ENCODE measurements at regions not wholly inside any gene's neighbourhood (a gene's known extent, or its start where the extent isn't known, plus 50 kb on each side); places are given as distances from the start of the nearest gene placed in this dataset.

DNA sequence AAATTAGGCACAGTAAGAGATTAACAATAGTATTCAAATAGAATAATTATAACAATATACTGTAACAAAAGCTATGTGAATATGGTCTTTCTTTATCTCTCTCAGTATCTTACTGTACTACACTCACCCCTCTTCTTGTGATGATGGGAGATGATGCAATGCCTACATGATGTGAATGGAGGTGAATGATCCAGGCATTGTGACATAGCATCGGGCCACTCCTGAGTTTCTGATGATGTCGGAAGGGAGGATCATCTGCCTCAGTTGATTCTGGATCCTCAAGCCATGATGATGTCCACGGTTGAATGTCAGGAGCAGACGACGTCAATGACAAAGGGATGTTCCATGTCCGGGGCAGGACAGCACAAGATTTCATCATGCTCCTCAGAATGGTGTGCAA is 268.3 kb upstream of the MGAT5 start:
- Histone ChIP-seq H3K9me1 (ENCODE audit: control insufficient read depth, insufficient read depth, low read length) (no peaks in the 10 kb centered on the region), H3K27ac (ENCODE audit: extremely low read depth, low read depth, low read length) (no peak overlapping the region), H3K4me2 (ENCODE audit: insufficient read depth, low read length) (no peak overlapping the region), H2AFZ (ENCODE audit: low read depth, low read length) (no peak overlapping the region), H3K4me3 (no peak overlapping the region), H3K9ac (ENCODE audit: insufficient read depth in 1 of 2, low read depth in 2 of 2, low read length in 2 of 2) (no peak overlapping the region), H3K9me3 (replicated peaks; ENCODE audit: control insufficient read depth, insufficient read depth, low read depth, low read length) (no peaks in the 10 kb centered on the region; the same call in 1 of the 2 replicates), H3K79me2 (ENCODE audit: control insufficient read depth, insufficient read depth, low read length) (no peaks in the 10 kb centered on the region), H3K4me1 (replicated peaks in 1 of 2; ENCODE audit: control insufficient read depth in 2 of 2, insufficient read depth in 2 of 2, low read length in 2 of 2) (peaks cover 0 to 4% of the 10 kb centered on the region in 2 experiments; a peak in 2 of 5 replicates), H3K27me3 (ENCODE audit: control insufficient read depth in 2 of 2, insufficient read depth in 2 of 2, low read length in 2 of 2) (no peaks in the 10 kb centered on the region), H4K20me1 (replicated peaks; ENCODE audit: control insufficient read depth, insufficient read depth, low read length) (no peaks in the 10 kb centered on the region), H3K36me3 (ENCODE audit: control insufficient read depth, insufficient read depth, low read length) (no peaks in the 10 kb centered on the region)
- no peak for FAIRE-seq
- WGBS (ENCODE audit: insufficient coverage, low coverage, missing lambda C conversion rate) = 5% methylated on average over 6 of the region's 6 CpGs
- no TSS peak for BruUV-seq (replicated peaks)
- intact Hi-C loops (cut with micrococcal nuclease) = no loop called here
- no peak for DNase-seq (ENCODE audit: extremely low read depth in 1 of 4, low spot score in 3 of 4)
- no peak for TF ChIP-seq RAD51 (IDR thresholded peaks at IDR 0.05; ENCODE audit: borderline replicate concordance, low read depth)
- TF ChIP-seq SMAD3 (CRISPR knock-in tag; conservative IDR thresholded peaks at IDR 0.05) = no peak
- no peak for TF ChIP-seq EGR1 (conservative IDR thresholded peaks at IDR 0.05)
- TF ChIP-seq CEBPB (tag; IDR thresholded peaks at IDR 0.05) = 0 out of 2 replicates have a peak, but pooled peaks have one; percentile 40
- no peak for TF ChIP-seq CEBPG (CRISPR knock-in tag; IDR thresholded peaks at IDR 0.05)
- peak; percentile 73 to 82; a peak in 3 of 4 replicates for TF ChIP-seq CEBPG (tag; conservative IDR thresholded peaks at IDR 0.05 in 1 of 2, IDR thresholded peaks at IDR 0.05 in 1 of 2)
- no peak for TF ChIP-seq ZSCAN32 (CRISPR knock-in tag; IDR thresholded peaks at IDR 0.05)
- TF ChIP-seq, protein P1, sequence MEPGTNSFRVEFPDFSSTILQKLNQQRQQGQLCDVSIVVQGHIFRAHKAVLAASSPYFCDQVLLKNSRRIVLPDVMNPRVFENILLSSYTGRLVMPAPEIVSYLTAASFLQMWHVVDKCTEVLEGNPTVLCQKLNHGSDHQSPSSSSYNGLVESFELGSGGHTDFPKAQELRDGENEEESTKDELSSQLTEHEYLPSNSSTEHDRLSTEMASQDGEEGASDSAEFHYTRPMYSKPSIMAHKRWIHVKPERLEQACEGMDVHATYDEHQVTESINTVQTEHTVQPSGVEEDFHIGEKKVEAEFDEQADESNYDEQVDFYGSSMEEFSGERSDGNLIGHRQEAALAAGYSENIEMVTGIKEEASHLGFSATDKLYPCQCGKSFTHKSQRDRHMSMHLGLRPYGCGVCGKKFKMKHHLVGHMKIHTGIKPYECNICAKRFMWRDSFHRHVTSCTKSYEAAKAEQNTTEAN (CRISPR knock-in tag; IDR thresholded peaks at IDR 0.05) = no peak
- no peak for TF ChIP-seq SIN3A (IDR thresholded peaks at IDR 0.05; ENCODE audit: borderline replicate concordance in 2 of 2, control insufficient read depth in 1 of 2, low read depth in 2 of 2, low read length in 2 of 2)
- no peak for TF ChIP-seq ZNF551 (CRISPR knock-in tag; IDR thresholded peaks at IDR 0.05)
- no peak for TF ChIP-seq ELF2 (CRISPR knock-in tag; IDR thresholded peaks at IDR 0.05)
- TF ChIP-seq, protein P2, sequence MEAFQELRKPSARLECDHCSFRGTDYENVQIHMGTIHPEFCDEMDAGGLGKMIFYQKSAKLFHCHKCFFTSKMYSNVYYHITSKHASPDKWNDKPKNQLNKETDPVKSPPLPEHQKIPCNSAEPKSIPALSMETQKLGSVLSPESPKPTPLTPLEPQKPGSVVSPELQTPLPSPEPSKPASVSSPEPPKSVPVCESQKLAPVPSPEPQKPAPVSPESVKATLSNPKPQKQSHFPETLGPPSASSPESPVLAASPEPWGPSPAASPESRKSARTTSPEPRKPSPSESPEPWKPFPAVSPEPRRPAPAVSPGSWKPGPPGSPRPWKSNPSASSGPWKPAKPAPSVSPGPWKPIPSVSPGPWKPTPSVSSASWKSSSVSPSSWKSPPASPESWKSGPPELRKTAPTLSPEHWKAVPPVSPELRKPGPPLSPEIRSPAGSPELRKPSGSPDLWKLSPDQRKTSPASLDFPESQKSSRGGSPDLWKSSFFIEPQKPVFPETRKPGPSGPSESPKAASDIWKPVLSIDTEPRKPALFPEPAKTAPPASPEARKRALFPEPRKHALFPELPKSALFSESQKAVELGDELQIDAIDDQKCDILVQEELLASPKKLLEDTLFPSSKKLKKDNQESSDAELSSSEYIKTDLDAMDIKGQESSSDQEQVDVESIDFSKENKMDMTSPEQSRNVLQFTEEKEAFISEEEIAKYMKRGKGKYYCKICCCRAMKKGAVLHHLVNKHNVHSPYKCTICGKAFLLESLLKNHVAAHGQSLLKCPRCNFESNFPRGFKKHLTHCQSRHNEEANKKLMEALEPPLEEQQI (IDR thresholded peaks at IDR 0.05) = no peak
- TF ChIP-seq C11orf30 (IDR thresholded peaks at IDR 0.05; ENCODE audit: low read depth) = no peak
- TF ChIP-seq ZNF717 (CRISPR knock-in tag; IDR thresholded peaks at IDR 0.05) = no peak
- TF ChIP-seq, protein P3, sequence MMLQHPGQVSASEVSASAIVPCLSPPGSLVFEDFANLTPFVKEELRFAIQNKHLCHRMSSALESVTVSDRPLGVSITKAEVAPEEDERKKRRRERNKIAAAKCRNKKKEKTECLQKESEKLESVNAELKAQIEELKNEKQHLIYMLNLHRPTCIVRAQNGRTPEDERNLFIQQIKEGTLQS (IDR thresholded peaks at IDR 0.05) = peak; percentile 74
- TF ChIP-seq, protein P3 (CRISPR knock-in tag; conservative IDR thresholded peaks at IDR 0.05) = no peak
- CTCF ChIA-PET (ENCODE audit: low intra/inter-chr PET ratio) = no interaction called here
- no peak for ATAC-seq
- in situ Hi-C loops (cut with MboI) = no loop called here
- POLR2A ChIA-PET = interaction anchor here (0.8 kb wide), 1 partner anchor 18 kb away, joined by 3 read pairs; no protein-coding TSS in a partner anchor
